ENCODE measurements at regions not wholly inside any gene's neighbourhood (a gene's known extent, or its start where the extent isn't known, plus 50 kb on each side); places are given as distances from the start of the nearest gene placed in this dataset.
A peak's percentile ranks its signal among the peaks of the same experiment; 100 is the strongest.

DNA sequence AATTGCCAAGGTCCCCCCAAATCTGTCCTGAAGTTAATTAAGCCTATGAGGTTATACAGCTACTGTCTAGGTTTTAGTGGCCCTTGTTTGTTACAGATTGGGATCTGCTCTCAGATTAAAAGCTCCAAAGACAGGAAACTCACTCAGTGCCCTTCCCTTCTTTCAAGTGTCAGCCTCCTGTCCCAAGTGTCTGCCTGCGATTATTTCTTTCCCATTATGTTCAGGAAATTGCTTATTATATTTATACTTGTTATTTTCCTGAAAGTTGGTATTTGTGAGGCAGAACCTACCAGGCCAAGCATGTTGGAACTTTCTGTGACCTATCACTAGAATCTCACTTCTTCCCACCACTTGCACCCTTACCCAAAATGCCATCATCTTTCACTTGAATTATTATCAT, 173.2 kb downstream of the AREG start:
- H3K4me3 Mint-ChIP-seq, result no peak overlapping the region
- H3K27ac Mint-ChIP-seq, result no peak overlapping the region
- ChIA-PET POLR2A (no interaction called here), CTCF (interaction anchor here (0.8 to 1.1 kb wide), 3 partner anchors 11 to 87 kb away, joined by 3 to 6 read pairs (median 3); no protein-coding TSS in a partner anchor)
- ATAC-seq, result no peak
- no peak for DNase-seq
- H3K4me1 Mint-ChIP-seq, result peaks cover 1% of the 10 kb centered on the region
- intact Hi-C loops (cut with DNase I, micrococcal nuclease), result no loop called here
- no peaks in the 10 kb centered on the region for H3K36me3 Mint-ChIP-seq (ENCODE audit: low read depth)
- peaks cover 4% of the 10 kb centered on the region for H3K9me3 Mint-ChIP-seq (ENCODE audit: low read depth)
- peaks cover 7% of the 10 kb centered on the region for H3K27me3 Mint-ChIP-seq

DNA sequence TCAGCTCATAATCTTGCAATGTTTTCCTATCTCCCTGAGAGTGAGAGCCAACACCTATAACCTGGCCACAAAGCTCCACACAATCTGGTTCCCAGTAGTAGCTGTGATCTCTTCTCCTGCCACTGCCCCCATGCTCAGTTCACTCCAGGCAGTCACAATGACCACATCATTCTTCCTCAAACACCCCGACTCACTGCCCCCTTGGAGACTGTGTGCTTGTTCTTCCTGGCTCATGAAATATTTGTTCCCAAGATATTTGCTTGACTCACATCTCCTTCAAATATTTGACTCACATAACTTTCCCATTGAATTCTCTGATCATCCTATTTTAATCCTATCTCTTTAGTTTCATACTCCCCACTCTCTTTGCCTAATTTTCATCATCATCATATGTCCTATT, 173.7 kb downstream of the AREG start:
- Mint-ChIP-seq H3K27me3 (peaks cover 7% of the 10 kb centered on the region), H3K36me3 (ENCODE audit: low read depth) (no peaks in the 10 kb centered on the region), H3K4me3 (no peak overlapping the region), H3K9me3 (ENCODE audit: low read depth) (peaks cover 4% of the 10 kb centered on the region), H3K4me1 (peaks cover 6% of the 10 kb centered on the region), H3K27ac (no peak overlapping the region)
- no peak for ATAC-seq
- CTCF ChIA-PET, result interaction anchor here (1.0 to 1.1 kb wide), 2 partner anchors 10 to 87 kb away, joined by 3 to 6 read pairs; no protein-coding TSS in a partner anchor
- intact Hi-C loops (cut with DNase I, micrococcal nuclease), result no loop called here
- POLR2A ChIA-PET, result no interaction called here
- no peak for DNase-seq

DNA sequence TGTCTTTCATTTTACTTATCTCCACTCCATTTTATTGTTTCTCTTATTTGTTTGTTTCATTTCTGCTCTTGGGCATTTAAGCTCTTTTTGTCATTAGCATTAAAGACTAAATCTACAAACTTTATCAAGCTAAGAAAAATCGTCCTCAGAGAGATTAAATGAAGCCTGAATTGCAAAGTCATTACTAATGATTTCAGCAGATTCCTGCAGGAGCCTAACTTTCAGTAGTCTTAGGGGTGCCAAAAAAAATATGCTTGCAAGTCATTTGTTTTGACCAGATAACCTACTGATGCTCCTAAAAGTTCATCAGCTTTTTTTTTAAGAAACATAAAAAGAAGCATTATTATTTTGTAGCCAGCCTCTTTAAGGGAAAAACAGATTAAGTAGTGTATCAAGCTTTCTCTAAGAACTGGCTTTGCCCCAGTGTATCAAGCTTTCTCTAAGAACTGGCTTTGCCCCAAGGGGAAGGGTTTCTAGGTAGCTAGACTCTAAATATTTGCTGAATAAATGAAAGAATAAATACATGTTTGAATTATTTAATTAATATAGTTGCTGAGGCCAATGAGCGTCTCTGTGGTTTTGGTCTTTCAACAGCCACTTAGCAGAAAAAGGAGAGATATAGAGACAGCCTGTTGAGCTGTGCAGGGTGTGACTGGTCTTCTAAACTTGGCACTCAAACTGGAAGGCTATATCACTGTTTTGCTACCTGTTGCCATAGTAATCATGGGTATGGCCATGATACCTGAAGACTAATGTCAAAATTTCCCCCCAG, 174.2 kb downstream of the BTC start:
- H3K4me1 Mint-ChIP-seq, result peaks cover 20% of the 10 kb centered on the region
- ATAC-seq (no peak), DNase-seq (no peak)
- no peaks in the 10 kb centered on the region for H3K36me3 Mint-ChIP-seq (ENCODE audit: low read depth)
- ChIA-PET POLR2A (no interaction called here), CTCF (interaction anchor here (0.6 to 1.6 kb wide), 3 partner anchors 79 to 272 kb away, joined by 3 read pairs; no protein-coding TSS in a partner anchor)
- H3K9me3 Mint-ChIP-seq (ENCODE audit: low read depth), result peaks cover 4% of the 10 kb centered on the region
- H3K27ac Mint-ChIP-seq, result no peak overlapping the region
- no peak overlapping the region for H3K4me3 Mint-ChIP-seq
- H3K27me3 Mint-ChIP-seq, result peaks cover 5% of the 10 kb centered on the region
- intact Hi-C loops (cut with DNase I, micrococcal nuclease), result loop anchor here (5.0 kb wide), 4 partner anchors 52 to 243 kb away; partner anchors contain the start of gene AREG (in 1 of the 2)

DNA sequence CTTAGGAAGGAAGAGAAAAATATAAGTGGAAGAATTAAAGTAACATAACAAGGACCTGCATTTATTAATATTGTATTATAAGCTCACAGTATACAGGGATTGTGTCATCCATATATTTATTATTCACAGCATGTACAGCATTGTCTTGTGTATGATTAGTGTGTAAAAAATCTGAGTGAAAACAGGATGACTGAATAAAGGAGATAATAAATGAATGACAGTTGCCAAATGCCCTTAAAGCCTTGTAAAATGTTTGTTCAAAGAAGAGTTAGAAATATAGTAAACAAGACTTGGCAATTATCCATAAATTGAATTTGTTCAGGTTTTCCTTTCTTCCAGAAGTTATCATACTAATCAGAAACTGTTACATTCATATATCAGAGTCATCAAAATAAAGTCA, 172.7 kb downstream of the BTC start:
- no peak overlapping the region for H3K27ac Mint-ChIP-seq
- ChIA-PET CTCF (interaction anchor here (0.5 to 2.8 kb wide), 5 partner anchors 10 to 262 kb away, joined by 3 to 13 read pairs (median 4); no protein-coding TSS in a partner anchor), POLR2A (no interaction called here)
- no peak for ATAC-seq
- DNase-seq, result no peak
- intact Hi-C loops (cut with DNase I, micrococcal nuclease), result loop anchor here (2.0 to 5.0 kb wide), 5 partner anchors 51 to 245 kb away; partner anchors contain the start of gene AREG (in 1 of the 2)
- peaks cover 31% of the 10 kb centered on the region for H3K4me1 Mint-ChIP-seq
- H3K4me3 Mint-ChIP-seq, result no peak overlapping the region
- H3K27me3 Mint-ChIP-seq, result peaks cover 5% of the 10 kb centered on the region
- no peaks in the 10 kb centered on the region for H3K36me3 Mint-ChIP-seq (ENCODE audit: low read depth)
- H3K9me3 Mint-ChIP-seq (ENCODE audit: low read depth), result peaks cover 2% of the 10 kb centered on the region

DNA sequence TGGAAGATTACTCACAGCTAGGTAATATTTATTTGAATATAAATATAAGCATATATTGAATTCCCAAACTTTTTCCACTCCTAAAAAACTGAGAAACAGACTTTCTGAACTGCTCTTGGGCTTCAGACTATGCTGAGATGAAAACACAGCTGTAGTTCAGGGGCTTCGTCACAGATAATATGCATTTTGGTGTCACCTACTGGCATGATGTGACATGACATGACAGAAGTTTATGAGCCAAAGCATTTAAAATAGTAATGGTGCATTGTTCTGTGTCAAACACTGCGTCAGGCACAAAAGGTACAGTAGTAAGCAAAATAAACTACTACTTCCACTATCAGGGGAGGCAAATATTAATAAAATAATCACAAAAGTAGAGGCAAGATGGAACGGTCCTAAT, 171.3 kb downstream of the BTC start:
- ChIA-PET CTCF (interaction anchor here (0.6 to 2.8 kb wide), 15 partner anchors 12 to 476 kb away, joined by 3 to 13 read pairs (median 5); no protein-coding TSS in a partner anchor), POLR2A (no interaction called here)
- peaks cover 31% of the 10 kb centered on the region for H3K4me1 Mint-ChIP-seq
- peak; percentile 44 for ATAC-seq
- intact Hi-C loops (cut with DNase I, micrococcal nuclease), result loop anchor here (2.0 to 5.0 kb wide), 5 partner anchors 49 to 246 kb away; partner anchors contain the start of gene AREG (in 1 of the 2)
- DNase-seq, result peak; percentile 22
- no peak overlapping the region for H3K4me3 Mint-ChIP-seq
- peaks cover 5% of the 10 kb centered on the region for H3K27me3 Mint-ChIP-seq
- H3K9me3 Mint-ChIP-seq (ENCODE audit: low read depth), result no peaks in the 10 kb centered on the region
- H3K27ac Mint-ChIP-seq, result peak overlapping the region; percentile 32
- no peaks in the 10 kb centered on the region for H3K36me3 Mint-ChIP-seq (ENCODE audit: low read depth)

DNA sequence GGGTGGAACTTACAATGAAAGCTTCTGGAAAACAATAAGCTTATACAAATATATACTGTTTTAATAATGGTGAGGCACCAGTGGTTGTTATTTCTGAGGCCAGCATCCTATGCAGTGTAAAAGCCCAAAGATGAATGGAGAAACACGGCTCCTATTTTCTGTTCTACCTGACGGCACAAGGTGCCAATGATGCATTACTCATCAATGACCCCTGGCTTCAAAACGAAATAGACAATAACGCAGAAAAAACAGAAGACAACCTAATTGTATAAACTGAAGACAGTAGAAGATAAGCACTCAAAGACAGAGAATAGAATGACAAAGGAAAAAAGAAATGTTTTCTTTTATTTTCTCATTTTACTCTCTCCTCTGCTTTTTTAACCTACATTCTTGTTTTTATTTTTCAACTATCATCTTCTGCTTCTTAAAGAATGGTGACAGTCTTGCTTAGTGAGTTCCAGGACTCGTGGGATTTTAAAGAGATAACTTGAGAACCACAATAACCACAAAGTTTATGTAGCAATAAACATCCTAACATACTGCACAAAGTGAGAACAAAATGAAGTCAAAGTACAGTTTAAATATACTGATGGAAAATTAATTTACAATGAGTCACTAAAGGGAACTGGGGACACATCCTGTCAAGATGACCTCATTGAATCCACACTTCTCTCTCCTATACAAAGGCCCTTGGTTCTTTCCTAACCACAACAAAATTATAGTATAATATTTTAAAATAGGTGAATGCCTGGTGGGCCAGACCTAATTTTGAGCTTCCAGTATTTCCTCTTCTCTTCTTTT, 169.8 kb downstream of the BTC start:
- POLR2A ChIA-PET, result no interaction called here
- CTCF ChIA-PET, result interaction anchor here (0.9 to 2.8 kb wide), 6 partner anchors 11 to 305 kb away, joined by 3 to 13 read pairs (median 6); no protein-coding TSS in a partner anchor
- peaks cover 32% of the 10 kb centered on the region for H3K4me1 Mint-ChIP-seq
- H3K4me3 Mint-ChIP-seq, result no peak overlapping the region
- ATAC-seq (peak; percentile 70), DNase-seq (no peak)
- intact Hi-C loops (cut with DNase I, micrococcal nuclease), result loop anchor here (2.0 to 5.0 kb wide), 7 partner anchors 36 to 304 kb away; partner anchors contain the start of gene AREG (in 1 of the 2)
- H3K36me3 Mint-ChIP-seq (ENCODE audit: low read depth), result no peaks in the 10 kb centered on the region
- no peak overlapping the region for H3K27ac Mint-ChIP-seq
- H3K9me3 Mint-ChIP-seq (ENCODE audit: low read depth), result no peaks in the 10 kb centered on the region
- peaks cover 2% of the 10 kb centered on the region for H3K27me3 Mint-ChIP-seq

DNA sequence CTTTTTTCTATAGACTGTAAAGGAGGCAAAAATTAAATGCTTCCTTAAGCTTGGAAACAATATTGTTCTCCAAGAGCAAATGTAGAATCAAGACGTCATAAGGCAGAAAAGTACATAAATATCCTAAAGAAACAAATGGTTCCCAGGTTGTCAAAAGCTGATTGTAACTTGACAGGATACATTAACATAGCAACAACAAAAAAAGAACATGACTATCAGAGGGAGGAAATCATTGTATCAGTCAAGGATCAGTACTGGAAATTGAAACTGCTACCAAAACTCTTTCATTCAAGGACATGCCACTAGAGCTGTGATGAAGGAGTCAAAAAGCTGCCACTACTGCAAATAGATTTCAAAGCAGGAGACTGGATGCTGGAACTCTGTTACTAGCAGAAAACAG, 168.3 kb downstream of the BTC start:
- H3K4me3 Mint-ChIP-seq, result no peak overlapping the region
- ChIA-PET CTCF (interaction anchor here (0.6 to 2.0 kb wide), 3 partner anchors 30 to 306 kb away, joined by 3 to 6 read pairs (median 6); no protein-coding TSS in a partner anchor), POLR2A (no interaction called here)
- peaks cover 32% of the 10 kb centered on the region for H3K4me1 Mint-ChIP-seq
- H3K9me3 Mint-ChIP-seq (ENCODE audit: low read depth), result no peaks in the 10 kb centered on the region
- DNase-seq (no peak), ATAC-seq (peak; percentile 67)
- intact Hi-C loops (cut with DNase I, micrococcal nuclease), result loop anchor here (2.0 to 5.0 kb wide), 3 partner anchors 35 to 305 kb away; no protein-coding TSS in a partner anchor
- peak overlapping the region; percentile 40 for H3K27ac Mint-ChIP-seq
- no peaks in the 10 kb centered on the region for H3K27me3 Mint-ChIP-seq
- no peaks in the 10 kb centered on the region for H3K36me3 Mint-ChIP-seq (ENCODE audit: low read depth)

DNA sequence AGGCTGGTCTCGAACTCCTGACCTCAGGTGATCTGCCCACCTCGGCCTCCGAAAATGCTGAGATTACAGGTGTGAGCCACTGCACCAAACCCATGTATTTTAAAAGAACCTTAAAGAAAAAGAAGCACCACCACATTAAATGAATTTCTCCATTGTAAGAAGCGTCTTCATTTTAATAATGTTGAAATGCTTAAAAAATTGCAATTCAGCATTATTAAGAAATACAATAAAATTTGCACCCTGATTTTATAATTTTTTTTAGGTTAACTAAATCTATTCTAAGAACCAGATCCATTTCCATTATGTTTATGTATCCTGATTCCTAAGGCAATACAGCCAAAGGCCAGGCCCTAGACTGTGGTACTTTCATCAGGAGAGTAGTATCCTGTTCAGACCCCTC, 167.2 kb downstream of the BTC start:
- ChIA-PET CTCF (no interaction called here), POLR2A (no interaction called here)
- ATAC-seq (no peak), DNase-seq (no peak)
- Mint-ChIP-seq H3K4me1 (peaks cover 34% of the 10 kb centered on the region), H3K36me3 (ENCODE audit: low read depth) (no peaks in the 10 kb centered on the region), H3K9me3 (ENCODE audit: low read depth) (no peaks in the 10 kb centered on the region), H3K27ac (no peak overlapping the region), H3K27me3 (no peaks in the 10 kb centered on the region), H3K4me3 (no peak overlapping the region)
- intact Hi-C loops (cut with DNase I, micrococcal nuclease), result loop anchor here in 1 of 2 experiments (5.0 kb wide), 1 partner anchor 35 kb away; no protein-coding TSS in a partner anchor

DNA sequence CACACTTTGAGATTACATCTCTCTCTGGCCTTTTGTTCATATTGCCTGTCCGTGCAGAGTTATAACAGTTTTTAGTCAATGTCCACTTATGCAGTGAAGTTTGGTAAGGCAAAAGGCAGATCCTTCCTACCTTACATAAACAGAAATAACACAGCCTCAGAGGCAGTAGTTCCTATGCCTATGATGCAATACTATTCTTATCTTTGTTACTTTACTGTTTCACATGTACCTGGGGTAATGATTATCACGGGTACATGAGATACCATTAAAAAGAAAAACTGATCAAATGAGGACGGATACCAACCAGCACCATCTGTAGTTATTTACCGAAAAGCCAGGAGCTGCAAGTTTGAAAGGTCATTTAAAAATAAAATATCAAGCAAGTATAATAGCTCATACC, 166.8 kb downstream of the BTC start:
- no peaks in the 10 kb centered on the region for H3K36me3 Mint-ChIP-seq (ENCODE audit: low read depth)
- ATAC-seq (no peak), DNase-seq (no peak)
- H3K27ac Mint-ChIP-seq, result no peak overlapping the region
- ChIA-PET POLR2A (no interaction called here), CTCF (no interaction called here)
- no peaks in the 10 kb centered on the region for H3K9me3 Mint-ChIP-seq (ENCODE audit: low read depth)
- H3K27me3 Mint-ChIP-seq, result no peaks in the 10 kb centered on the region
- intact Hi-C loops (cut with DNase I, micrococcal nuclease), result loop anchor here in 1 of 2 experiments (5.0 kb wide), 1 partner anchor 35 kb away; no protein-coding TSS in a partner anchor
- H3K4me1 Mint-ChIP-seq, result peaks cover 35% of the 10 kb centered on the region
- H3K4me3 Mint-ChIP-seq, result no peak overlapping the region

DNA sequence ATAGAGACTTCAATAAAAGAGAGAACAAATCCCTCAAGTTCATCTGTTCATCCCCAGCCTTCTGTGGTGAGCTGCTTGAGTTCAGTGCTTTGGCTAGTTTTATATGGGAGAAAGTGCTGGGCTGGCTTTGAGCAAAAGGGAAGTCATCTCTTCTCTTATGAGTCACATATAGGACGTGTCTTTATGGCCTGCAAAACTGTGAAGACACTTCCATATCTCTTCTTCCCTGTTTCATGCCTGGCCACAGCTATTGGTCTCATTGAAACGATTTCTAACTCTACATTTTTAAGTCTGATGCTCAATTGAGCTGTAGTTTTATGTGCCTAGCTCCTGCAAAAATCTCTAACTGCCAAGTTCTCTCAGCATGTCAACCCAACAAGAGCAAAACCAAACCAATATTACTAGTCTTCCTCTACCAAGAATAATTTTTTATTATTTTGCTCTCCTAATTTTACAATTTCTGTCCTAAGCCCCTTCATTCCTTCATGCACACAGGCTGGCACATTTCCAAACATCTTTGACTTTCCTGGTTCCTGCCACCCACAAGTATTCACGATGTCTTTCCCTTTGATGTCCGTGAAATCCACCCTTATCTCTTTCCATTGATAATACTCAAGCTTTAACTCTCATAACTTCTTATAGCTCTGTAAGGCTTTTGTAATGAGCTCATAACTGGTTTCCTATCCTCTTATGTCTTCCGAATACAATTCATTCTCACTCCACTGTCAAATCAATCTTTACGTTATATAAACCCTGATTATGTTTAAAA, 165.3 kb downstream of the BTC start:
- DNase-seq (no peak), ATAC-seq (no peak)
- ChIA-PET POLR2A (interaction anchor here (0.6 to 0.7 kb wide), 2 partner anchors 19 to 189 kb away, joined by 3 to 4 read pairs; no protein-coding TSS in a partner anchor), CTCF (interaction anchor here (1.7 kb wide), 1 partner anchor 11 kb away, joined by 6 read pairs; no protein-coding TSS in a partner anchor)
- intact Hi-C loops (cut with DNase I, micrococcal nuclease), result loop anchor here in 1 of 2 experiments (5.0 kb wide), 1 partner anchor 33 kb away; no protein-coding TSS in a partner anchor
- Mint-ChIP-seq H3K4me3 (no peak overlapping the region), H3K9me3 (ENCODE audit: low read depth) (no peaks in the 10 kb centered on the region), H3K36me3 (ENCODE audit: low read depth) (no peaks in the 10 kb centered on the region), H3K4me1 (peaks cover 40% of the 10 kb centered on the region), H3K27me3 (peaks cover 1% of the 10 kb centered on the region), H3K27ac (no peak overlapping the region)
